GM10266 (cell line): ENCODE measurements at regions not wholly inside any gene's neighbourhood (a gene's known extent, or its start where the extent isn't known, plus 50 kb on each side); places are given as distances from the start of the nearest gene placed in this dataset.

Experiments used
- DNase-seq: peaks from one replicate; pipeline ENCODE4 v3.0.0; 2012; ENCODE audit errors: extremely low spot score
- CTCF ChIP-seq: IDR thresholded peaks from 2 replicates; pipeline ENCODE4 v1.5.1; 2012; ENCODE audit warnings: mild to moderate bottlenecking, low read depth; ENCODE audit not compliant: control insufficient read depth, insufficient read depth; ENCODE audit errors: missing control alignments

DNA sequence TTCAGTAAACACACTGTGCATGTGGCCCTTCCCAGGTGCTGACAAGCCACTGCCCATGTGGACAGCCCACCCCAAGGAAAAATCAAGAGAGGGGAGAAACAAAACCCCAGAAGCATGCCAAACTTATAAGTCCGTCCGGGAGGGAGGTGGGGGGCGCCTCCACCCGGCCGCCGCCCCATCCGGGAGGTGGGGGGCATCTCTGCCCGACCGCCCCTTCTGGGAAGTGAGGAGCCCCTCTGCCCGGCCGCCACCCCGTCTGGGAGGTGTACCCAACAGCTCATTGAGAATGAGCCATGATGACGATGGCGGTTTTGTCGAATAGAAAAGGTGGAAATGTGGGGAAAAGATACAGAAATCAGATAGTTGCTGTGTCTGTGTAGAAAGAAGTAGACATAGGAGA lies 53.8 kb upstream of the C2CD4B start:
- TF ChIP-seq CTCF: no peak
- DNase-seq: no peak

DNA sequence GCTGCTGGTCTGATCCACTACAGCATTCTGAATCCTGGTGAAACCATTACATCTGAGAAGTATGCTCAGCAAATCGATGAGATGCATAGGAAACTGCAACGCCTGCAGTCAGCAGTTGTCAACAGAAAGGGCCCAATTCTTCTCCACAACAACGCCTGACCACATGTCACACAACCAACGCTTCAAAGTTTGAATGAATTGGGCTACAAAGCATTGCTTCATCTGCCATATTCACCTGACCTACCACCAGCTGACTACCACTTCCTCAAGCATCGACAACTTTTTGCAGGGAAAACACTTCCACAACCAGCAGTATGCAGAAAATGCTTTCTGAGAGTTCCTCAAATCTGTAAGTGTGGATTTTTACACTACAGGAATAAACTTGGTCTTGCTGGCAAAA lies 54.7 kb upstream of the C2CD4B start:
- DNase-seq: no peak
- TF ChIP-seq CTCF: no peak

- TF ChIP-seq CTCF: no peak
- DNase-seq: no peak
These were observed 57.9 kb upstream of the C2CD4B start for GRCh38 chr15:62223020-62223419.

GRCh38 chr15:62228604-62229003 lies 63.5 kb upstream of the C2CD4B start:
- DNase-seq: no peak
- no peak for TF ChIP-seq CTCF

DNA sequence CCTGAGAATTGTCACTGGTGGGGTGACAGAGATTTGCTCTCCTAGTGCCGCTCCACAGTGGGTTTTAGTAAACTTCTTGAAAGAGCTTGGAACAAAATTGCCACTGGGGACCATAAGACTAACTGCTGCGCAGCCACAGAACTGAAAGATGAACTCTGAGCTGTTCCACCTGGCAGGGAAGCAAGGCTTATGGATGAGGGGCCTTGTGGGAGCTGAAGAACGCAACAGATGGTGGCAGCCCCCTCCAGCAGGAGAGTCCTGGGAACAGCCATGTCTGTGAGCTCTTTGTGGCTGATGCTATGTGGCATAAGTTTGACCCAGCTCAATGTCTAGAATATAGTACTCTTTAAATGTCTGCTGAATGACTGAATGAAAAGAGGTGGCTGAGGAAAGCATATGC lies 66.8 kb upstream of the C2CD4B start:
- TF ChIP-seq CTCF: no peak
- DNase-seq: no peak

GRCh38 chr15:62240121-62241096 lies 75.3 kb upstream of the C2CD4B start:
- no peak for TF ChIP-seq CTCF

DNA sequence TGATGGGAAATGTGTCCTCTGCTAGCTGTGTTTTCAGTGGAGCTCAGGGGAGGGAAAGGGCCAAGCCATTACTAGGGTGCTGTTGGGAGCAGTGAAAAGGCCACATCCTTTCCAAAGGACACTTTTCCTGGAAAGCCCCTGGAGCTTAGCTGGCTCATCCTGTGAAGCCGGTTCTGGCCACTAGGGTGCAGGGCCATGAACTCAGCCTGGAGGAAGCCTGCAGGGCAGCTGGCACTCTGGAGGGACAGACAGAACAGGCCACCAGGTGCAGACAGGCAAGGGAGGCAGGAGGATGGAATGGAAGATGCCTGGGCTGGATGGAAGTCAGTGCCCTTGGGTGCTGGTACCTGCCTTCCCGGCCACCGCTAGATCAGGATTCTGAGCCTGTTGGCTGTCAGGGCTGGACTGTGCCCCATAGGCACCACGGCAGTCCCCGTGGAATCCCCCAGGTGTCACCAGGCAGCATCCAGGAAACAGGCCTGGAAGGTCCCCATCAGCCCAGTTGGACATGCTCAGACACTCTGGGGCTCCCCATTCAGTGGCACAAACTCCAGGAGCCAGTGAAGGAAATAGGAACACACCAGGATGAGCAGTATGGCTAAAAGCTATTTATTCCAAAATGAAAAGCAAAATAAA lies 76.2 kb upstream of the C2CD4B start:
- no peak for DNase-seq
- no peak for TF ChIP-seq CTCF

More at GRCh38 chr15:62240121-62241096, 75.3 kb upstream of the C2CD4B start:
- no peak for DNase-seq
